ENCODE measurements at regions not wholly inside any gene's neighbourhood (a gene's known extent, or its start where the extent isn't known, plus 50 kb on each side); places are given as distances from the start of the nearest gene placed in this dataset.

- no peak for TF ChIP-seq JUN (IDR thresholded peaks at IDR 0.05; ENCODE audit: low read depth, low read length)
These were observed 59.4 kb upstream of the JAK1 start (continued) for GRCh38 chr1:65025794-65026193.

Measured in H1 (cell line).